B cell (primary cell): ENCODE measurements at regions not wholly inside any gene's neighbourhood (a gene's known extent, or its start where the extent isn't known, plus 50 kb on each side); places are given as distances from the start of the nearest gene placed in this dataset.

ENCODE experiments used
- ATAC-seq: fragments of 200-7000 bp; cut with Tn5 transposase; one replicate; pipeline ENCODE4 v1.10.0; 2021; ENCODE audit warnings: low read depth, mild to moderate bottlenecking, moderate number of reproducible peaks, moderate library complexity
- CTCF ChIA-PET: fragments of 350-600 bp; sonication (Branson Sonifier 250); formaldehyde crosslinking; loops from one replicate; lab custom pipeline; 2021; ENCODE audit warnings: antibody characterized with exemption, inconsistent platforms; lab: Charles Lee
- POLR2A ChIA-PET: fragments of 350-600 bp; sonication (Branson Sonifier 250); formaldehyde crosslinking; loops from one replicate; lab custom pipeline; 2021; ENCODE audit warnings: antibody characterized with exemption; lab: Charles Lee
- DNase-seq: peaks from one replicate; pipeline ENCODE4 v3.0.0; 2013
- H2AFZ ChIP-seq: 2 replicates; pipeline ENCODE4 v1.6.1; 2012; ENCODE audit warnings: mild to moderate bottlenecking, low read depth, low read length; ENCODE audit not compliant: insufficient read depth, poor library complexity, severe bottlenecking
- H3K27ac ChIP-seq, 2 donors: 1 replicate in 1 of 2; 2 replicates in 1 of 2; pipeline ENCODE4 v1.5.1; 2012 to 2013; ENCODE audit warnings: low read length in 2 of 2, mild to moderate bottlenecking in 2 of 2, moderate library complexity in 1 of 2
- H3K27me3 ChIP-seq, 4 experiments: fragments of 200-600 bp in 1 of 4; sonication (generic) in 1 of 4; replicated peaks in 1 of 4; 1 replicate in 2 of 4; 2 replicates in 2 of 4; pipeline versions ENCODE4 v1.6.1 to v1.7.0; 2013 to 2016; ENCODE audit warnings: low read length in 3 of 4, mild to moderate bottlenecking in 2 of 4, mixed read lengths in 1 of 4, moderate library complexity in 1 of 4; ENCODE audit not compliant: insufficient read depth in 4 of 4, control insufficient read depth in 3 of 4; ENCODE audit errors: control extremely low read depth in 1 of 4
- H3K36me3 ChIP-seq, 2 experiments: replicated peaks in 1 of 2; 1 replicate in 1 of 2; 2 replicates in 1 of 2; pipeline versions ENCODE4 v1.6.1 to v1.7.1; 2013; ENCODE audit warnings: low read length in 1 of 2; ENCODE audit not compliant: insufficient read depth in 2 of 2, control insufficient read depth in 1 of 2; ENCODE audit errors: control extremely low read depth in 1 of 2, extremely low read depth in 1 of 2
- H3K4me1 ChIP-seq, 2 donors: fragments of 200-600 bp in 1 of 2; sonication (generic) in 1 of 2; 1 replicate in 1 of 2; 2 replicates in 1 of 2; pipeline versions ENCODE4 v1.5.1 to v1.6.1; 2013 to 2017; ENCODE audit warnings: low read length in 2 of 2; ENCODE audit not compliant: control insufficient read depth in 2 of 2, insufficient read depth in 2 of 2
- H3K4me2 ChIP-seq: replicated peaks from 2 replicates; pipeline ENCODE3; 2012; ENCODE audit warnings: mild to moderate bottlenecking, low read depth, low read length; ENCODE audit not compliant: poor library complexity, severe bottlenecking
- H3K4me3 ChIP-seq, 5 experiments: fragments of 200-600 bp in 1 of 5; sonication (generic) in 1 of 5; 1 replicate in 3 of 5; 2 replicates in 2 of 5; pipeline versions ENCODE4 v1.5.1 to v1.7.0; 2011 to 2016; ENCODE audit warnings: low read length in 4 of 5, mild to moderate bottlenecking in 4 of 5, low read depth in 2 of 5, control low read depth in 1 of 5, moderate library complexity in 1 of 5; ENCODE audit not compliant: insufficient read depth in 1 of 5; ENCODE audit errors: control extremely low read depth in 1 of 5, extremely low read depth in 1 of 5
- H3K79me2 ChIP-seq: fragments of 200-600 bp; sonication (generic); one replicate; pipeline ENCODE4 v1.6.0; 2016; ENCODE audit warnings: low read length; ENCODE audit not compliant: control insufficient read depth, insufficient read depth
- H3K9ac ChIP-seq: fragments of 200-600 bp; sonication (generic); 2 replicates; pipeline ENCODE4 v1.6.1; 2017; ENCODE audit warnings: mild to moderate bottlenecking, low read length, moderate library complexity
- H3K9me3 ChIP-seq, 3 donors: one replicate each; pipeline versions ENCODE4 v1.6.1 to v1.7.1; 2013; ENCODE audit warnings: low read length in 2 of 3; ENCODE audit not compliant: control insufficient read depth in 2 of 3, insufficient read depth in 1 of 3; ENCODE audit errors: control extremely low read depth in 1 of 3
- H4K20me1 ChIP-seq: 2 replicates; pipeline ENCODE4 v1.6.0; 2012; ENCODE audit warnings: mild to moderate bottlenecking, low read length; ENCODE audit not compliant: insufficient read depth, control insufficient read depth, poor library complexity, severe bottlenecking
- H3K27ac Mint-ChIP-seq: one replicate; pipeline ENCODE4 v1.8.0; 2021; ENCODE audit warnings: mixed read lengths
- H3K27me3 Mint-ChIP-seq: one replicate; pipeline ENCODE4 v1.8.0; 2021; ENCODE audit warnings: mixed read lengths
- H3K4me1 Mint-ChIP-seq: one replicate; pipeline ENCODE4 v1.8.0; 2021; ENCODE audit warnings: mixed read lengths
- H3K4me3 Mint-ChIP-seq: one replicate; pipeline ENCODE4 v1.8.0; 2021; ENCODE audit warnings: mixed read lengths
- H3K9me3 Mint-ChIP-seq: one replicate; pipeline ENCODE4 v1.8.0; 2022; ENCODE audit warnings: mixed read lengths; ENCODE audit not compliant: insufficient read depth
- CTCF ChIP-seq: fragments of 200-600 bp; IDR thresholded peaks from one replicate; pipeline ENCODE4 v1.8.0; 2022; ENCODE audit warnings: antibody characterized with exemption, mild to moderate bottlenecking
- EZH2 ChIP-seq: IDR thresholded peaks from 2 replicates; pipeline ENCODE4 v1.6.1; 2012; ENCODE audit warnings: borderline replicate concordance, low read depth, mild to moderate bottlenecking, moderate library complexity, low read length; ENCODE audit not compliant: insufficient read depth, poor library complexity, severe bottlenecking
- WGBS: methylation state at CpG from one replicate; pipeline ENCODE4 v1.1.5; 2013; ENCODE audit warnings: missing lambda C conversion rate; ENCODE audit not compliant: insufficient coverage; 5-methylcytosine and 5-hydroxymethylcytosine counted together
- intact Hi-C: fragments of 100-400 bp; cut with micrococcal nuclease; formaldehyde crosslinking; loops from one replicate; pipeline ENCODE4 v1.10.0; 2022

DNA sequence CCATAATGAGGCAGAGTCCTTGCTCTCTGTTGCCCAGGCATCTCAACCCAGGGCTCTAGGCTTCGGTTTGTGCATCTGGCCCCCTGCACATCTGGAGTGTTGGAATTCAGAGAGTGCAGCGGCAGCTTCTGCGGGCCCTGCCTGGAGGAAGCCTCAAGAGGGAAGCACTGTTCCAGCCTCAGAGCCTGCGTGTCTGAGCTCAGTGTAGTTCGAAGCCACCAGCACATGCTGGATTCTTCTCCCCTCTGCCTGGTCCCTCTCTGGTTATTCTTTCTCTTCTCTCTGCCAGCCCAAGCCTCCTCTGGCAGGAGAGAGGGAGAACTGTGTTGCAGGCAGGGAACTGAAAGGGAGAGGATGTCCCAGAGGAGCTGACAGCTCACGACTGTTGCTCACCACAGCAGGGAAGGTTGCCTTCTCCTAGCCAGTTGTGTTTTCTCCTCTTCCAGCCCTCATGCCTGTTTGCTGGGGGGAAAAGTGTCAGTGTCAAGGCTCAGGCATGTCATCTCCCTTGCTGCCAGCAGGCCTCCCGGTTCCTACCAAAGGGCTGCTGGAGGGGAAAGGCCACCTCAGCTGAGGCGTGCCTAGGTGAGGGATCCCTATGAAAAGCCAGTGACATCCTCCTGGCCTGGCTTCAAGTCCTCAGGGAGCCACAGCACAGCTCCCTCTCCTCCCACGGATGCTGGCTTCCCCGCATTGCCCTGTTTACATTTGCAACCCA lies 126.0 kb upstream of the LRFN2 start:
- Mint-ChIP-seq H3K9me3 (no peaks in the 10 kb centered on the region), H3K4me1 (no peaks in the 10 kb centered on the region), H3K4me3 (no peak overlapping the region), H3K27ac (no peak overlapping the region), H3K27me3 (peaks cover 23% of the 10 kb centered on the region)
- H4K20me1 ChIP-seq, result no peaks in the 10 kb centered on the region
- intact Hi-C loops, result no loop called here
- TF ChIP-seq EZH2, result no peak
- TF ChIP-seq CTCF, result no peak
- ATAC-seq, result no peak
- no peak overlapping the region for H2AFZ ChIP-seq
- H3K4me2 ChIP-seq, result no peak overlapping the region
- H3K4me3 ChIP-seq, result no peak overlapping the region
- peaks cover 0 to 13% (median 0%) of the 10 kb centered on the region in 4 experiments for H3K27me3 ChIP-seq
- H3K9ac ChIP-seq, result no peak overlapping the region
- peaks cover 0 to 7% of the 10 kb centered on the region in 2 donors for H3K4me1 ChIP-seq
- H3K9me3 ChIP-seq, result no peaks in the 10 kb centered on the region
- ChIA-PET POLR2A (no interaction called here), CTCF (no interaction called here)
- H3K36me3 ChIP-seq, result no peaks in the 10 kb centered on the region
- 81% methylated on average over 7 of the region's 10 CpGs for WGBS
- DNase-seq, result no peak
- no peaks in the 10 kb centered on the region for H3K79me2 ChIP-seq
- H3K27ac ChIP-seq, result no peak overlapping the region

DNA sequence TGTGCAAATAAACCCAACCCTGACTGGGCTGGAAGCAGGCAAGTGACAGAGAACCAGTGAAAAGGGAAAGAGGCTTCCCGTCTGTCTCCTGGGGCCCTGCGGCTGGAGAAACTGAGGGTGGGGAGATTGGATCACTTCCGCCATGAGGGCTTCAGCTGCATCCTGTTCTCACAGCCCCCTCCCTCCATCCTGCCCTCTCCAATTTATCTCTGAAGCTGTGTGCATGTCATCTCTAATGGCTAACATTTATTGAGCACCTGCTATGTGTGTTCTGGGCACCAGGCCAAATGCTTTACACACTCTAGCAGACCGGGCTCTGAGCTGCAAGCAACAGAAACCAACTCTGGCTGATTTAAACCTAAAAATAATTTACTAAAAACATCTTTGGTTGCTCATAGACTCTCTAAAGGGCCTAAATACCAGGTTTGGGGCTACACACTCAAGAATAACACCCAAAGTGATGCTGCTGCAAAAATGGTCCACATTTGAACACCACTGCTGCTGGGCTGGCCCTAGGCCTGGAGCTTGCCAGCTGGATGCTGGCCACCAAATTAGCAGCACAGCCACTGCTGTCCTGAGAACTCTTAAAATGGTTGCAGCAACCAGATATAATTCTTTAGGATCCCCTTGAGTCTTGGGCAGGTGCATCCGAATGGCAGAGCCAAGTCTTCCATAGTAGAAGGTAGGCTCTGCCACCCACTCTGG lies 123.6 kb upstream of the LRFN2 start:
- Histone ChIP-seq H3K4me3 (no peak overlapping the region), H3K9me3 (no peaks in the 10 kb centered on the region), H3K27me3 (peaks cover 0 to 13% (median 0%) of the 10 kb centered on the region in 4 experiments), H3K79me2 (no peaks in the 10 kb centered on the region), H2AFZ (no peak overlapping the region), H3K9ac (no peak overlapping the region), H4K20me1 (no peaks in the 10 kb centered on the region), H3K4me2 (no peak overlapping the region), H3K4me1 (peaks cover 0 to 7% of the 10 kb centered on the region in 2 donors), H3K27ac (no peak overlapping the region), H3K36me3 (no peaks in the 10 kb centered on the region)
- no peaks in the 10 kb centered on the region for H3K4me1 Mint-ChIP-seq
- CTCF ChIA-PET, result no interaction called here
- ATAC-seq, result no peak
- H3K4me3 Mint-ChIP-seq, result no peak overlapping the region
- TF ChIP-seq CTCF, result no peak
- intact Hi-C loops, result no loop called here
- H3K9me3 Mint-ChIP-seq, result no peaks in the 10 kb centered on the region
- 0% methylated on average over 2 of the region's 5 CpGs for WGBS
- DNase-seq, result no peak
- peaks cover 34% of the 10 kb centered on the region for H3K27me3 Mint-ChIP-seq
- no peak overlapping the region for H3K27ac Mint-ChIP-seq
- POLR2A ChIA-PET, result no interaction called here
